ENCODE measurements at regions not wholly inside any gene's neighbourhood (a gene's known extent, or its start where the extent isn't known, plus 50 kb on each side); places are given as distances from the start of the nearest gene placed in this dataset.

DNA sequence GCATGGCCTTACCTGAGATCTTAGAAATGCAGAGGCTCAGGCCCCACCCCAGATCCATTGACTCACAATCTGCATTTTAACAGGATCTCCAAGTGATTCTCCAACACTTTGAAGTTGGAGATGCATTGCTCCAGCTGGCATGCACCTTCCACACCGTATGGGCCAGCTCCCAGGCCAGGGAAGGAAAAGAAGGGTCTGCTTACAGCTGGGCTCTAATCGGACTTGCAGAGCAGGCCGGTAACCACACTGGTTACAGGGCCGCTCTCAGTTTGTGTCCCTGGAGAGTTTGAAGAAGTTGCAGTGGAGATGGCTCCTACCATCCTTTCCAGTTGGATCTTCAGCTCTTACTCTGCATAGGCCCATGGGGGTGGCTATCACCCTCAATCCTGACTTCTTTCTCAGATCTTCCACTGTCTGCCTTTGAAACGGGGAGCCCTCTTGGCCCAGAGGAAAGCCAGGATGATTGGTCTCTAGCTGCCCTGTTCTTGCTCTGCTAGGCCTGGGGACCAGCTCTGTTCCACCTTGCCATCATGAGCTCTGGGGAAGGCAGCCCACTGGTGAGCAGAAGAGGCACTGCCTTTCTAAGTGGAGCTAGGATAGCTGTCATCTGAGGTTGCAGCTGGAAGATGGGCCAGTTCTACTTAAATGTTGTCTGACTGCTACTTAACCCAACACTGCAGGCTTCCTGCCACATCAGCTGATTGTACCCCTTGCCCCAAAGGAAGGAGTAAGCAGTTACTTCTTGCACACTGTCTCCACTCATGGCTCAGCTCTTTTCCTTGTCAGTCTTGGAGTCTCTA is 105.6 kb upstream of the NAV2 start:
- TF ChIP-seq, protein P1, sequence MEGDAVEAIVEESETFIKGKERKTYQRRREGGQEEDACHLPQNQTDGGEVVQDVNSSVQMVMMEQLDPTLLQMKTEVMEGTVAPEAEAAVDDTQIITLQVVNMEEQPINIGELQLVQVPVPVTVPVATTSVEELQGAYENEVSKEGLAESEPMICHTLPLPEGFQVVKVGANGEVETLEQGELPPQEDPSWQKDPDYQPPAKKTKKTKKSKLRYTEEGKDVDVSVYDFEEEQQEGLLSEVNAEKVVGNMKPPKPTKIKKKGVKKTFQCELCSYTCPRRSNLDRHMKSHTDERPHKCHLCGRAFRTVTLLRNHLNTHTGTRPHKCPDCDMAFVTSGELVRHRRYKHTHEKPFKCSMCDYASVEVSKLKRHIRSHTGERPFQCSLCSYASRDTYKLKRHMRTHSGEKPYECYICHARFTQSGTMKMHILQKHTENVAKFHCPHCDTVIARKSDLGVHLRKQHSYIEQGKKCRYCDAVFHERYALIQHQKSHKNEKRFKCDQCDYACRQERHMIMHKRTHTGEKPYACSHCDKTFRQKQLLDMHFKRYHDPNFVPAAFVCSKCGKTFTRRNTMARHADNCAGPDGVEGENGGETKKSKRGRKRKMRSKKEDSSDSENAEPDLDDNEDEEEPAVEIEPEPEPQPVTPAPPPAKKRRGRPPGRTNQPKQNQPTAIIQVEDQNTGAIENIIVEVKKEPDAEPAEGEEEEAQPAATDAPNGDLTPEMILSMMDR (IDR thresholded peaks at IDR 0.05) = no peak
- no peak for TF ChIP-seq POLR2A (IDR thresholded peaks at IDR 0.05)

Measured in esophagus squamous epithelium (tissue), 4 donors.